ENCODE measurements at regions not wholly inside any gene's neighbourhood (a gene's known extent, or its start where the extent isn't known, plus 50 kb on each side); places are given as distances from the start of the nearest gene placed in this dataset.

GRCh38 chr15:27619204-27619603 lies 479.9 kb downstream of the OCA2 start:
- ATAC-seq (no peak), DNase-seq (no peak)

- ATAC-seq (no peak), DNase-seq (no peak)
Measured at GRCh38 chr15:27617013-27617412, 482.1 kb downstream of the OCA2 start.

- no peak for ATAC-seq
- no peak for DNase-seq
Measured at GRCh38 chr15:27608248-27608647, 490.9 kb downstream of the OCA2 start.

GRCh38 chr15:27601239-27601960 lies 497.7 kb downstream of the OCA2 start:
- DNase-seq = no peak
- ATAC-seq = no peak

- no peak for DNase-seq
- no peak for ATAC-seq
Measured at GRCh38 chr15:27599034-27599433, 500.1 kb downstream of the OCA2 start.

- no peak for DNase-seq
- ATAC-seq = no peak
Measured at GRCh38 chr15:27598251-27599009, 500.7 kb downstream of the OCA2 start.

- no peak for DNase-seq
- ATAC-seq = no peak
Measured at GRCh38 chr15:27595211-27595610, 503.9 kb downstream of the OCA2 start.

- DNase-seq = no peak
Measured at GRCh38 chr15:27592036-27592760, 506.9 kb downstream of the OCA2 start.

More at GRCh38 chr15:27592036-27592760, 506.9 kb downstream of the OCA2 start:
- no peak for ATAC-seq

All from stimulated activated naive CD8-positive, alpha-beta T cell treated with anti-CD3 and anti-CD28 coated beads, Interleukin-15, Interleukin-2, amounts not matched to agents 100 U/mL and 50 U/mL, for 24 hours (primary cell).